Kidney (tissue), 13 donors: ENCODE measurements at regions not wholly inside any gene's neighbourhood (a gene's known extent, or its start where the extent isn't known, plus 50 kb on each side); places are given as distances from the start of the nearest gene placed in this dataset.

Experiments used
- DNase-seq, 5 donors: peaks; one replicate each; pipeline ENCODE4 v3.0.0-alpha.2; 2013 to 2020
- FAIRE-seq: peaks from 2 replicates; lab custom pipeline; 2012; peaks lifted over from hg19 to GRCh38; lab: Jason Lieb, UNC
- H3K27ac ChIP-seq, 2 donors: one replicate each; pipeline ENCODE4 v1.7.0; 2013; ENCODE audit warnings: low read depth in 2 of 2, low read length in 2 of 2, inconsistent platforms in 1 of 2
- H3K27me3 ChIP-seq: one replicate; pipeline ENCODE4 v1.7.1; 2013; ENCODE audit warnings: low read length, inconsistent platforms; ENCODE audit not compliant: control insufficient read depth, insufficient read depth
- H3K36me3 ChIP-seq, 3 donors: one replicate each; pipeline versions ENCODE4 v1.7.0 to v1.7.1; 2013; ENCODE audit warnings: low read length in 3 of 3, control low read depth in 1 of 3, inconsistent platforms in 1 of 3; ENCODE audit not compliant: insufficient read depth in 3 of 3, control insufficient read depth in 2 of 3
- H3K4me1 ChIP-seq, 3 donors: one replicate each; pipeline versions ENCODE4 v1.7.0 to v1.7.1; 2013; ENCODE audit warnings: low read length in 3 of 3, inconsistent platforms in 1 of 3, low read depth in 1 of 3; ENCODE audit not compliant: control insufficient read depth in 2 of 3, insufficient read depth in 2 of 3
- H3K4me3 ChIP-seq, 3 donors: one replicate each; pipeline versions ENCODE4 v1.7.0 to v1.8.1; 2013; ENCODE audit warnings: low read length in 3 of 3, control low read depth in 1 of 3, inconsistent platforms in 1 of 3
- H3K9ac ChIP-seq, 3 donors: one replicate each; pipeline versions ENCODE4 v1.7.0 to v1.7.1; 2013; ENCODE audit warnings: low read length in 3 of 3, control low read depth in 1 of 3, inconsistent platforms in 1 of 3
- H3K9me3 ChIP-seq, 3 donors: one replicate each; pipeline versions ENCODE4 v1.7.0 to v1.7.1; 2013; ENCODE audit warnings: low read length in 3 of 3, control low read depth in 1 of 3, inconsistent platforms in 1 of 3; ENCODE audit not compliant: control insufficient read depth in 2 of 3, insufficient read depth in 1 of 3
- CTCF ChIP-seq: IDR thresholded peaks from 3 replicates; pipeline ENCODE4 v1.5.1; 2012; ENCODE audit warnings: mild to moderate bottlenecking, moderate library complexity, borderline replicate concordance; ENCODE audit not compliant: insufficient read depth; ENCODE audit errors: extremely low read depth
- intact Hi-C: fragments of 100-400 bp; cut with DNase I; formaldehyde crosslinking; loops from one replicate; pipeline ENCODE4 v1.11.1; 2022
- donor health status: control.
- donor health status: control.
- donor health status: control.
- donor health status: control.
- donor health status: control.
- donor health status: DM: yes; HTN: yes; CAD: no.
- donor health status: Normal renal cell carcinoma (clear cell type).

- no peak overlapping the region for H3K9ac ChIP-seq
- no peaks in the 10 kb centered on the region for H3K4me1 ChIP-seq
- intact Hi-C loops, result no loop called here
- no peaks in the 10 kb centered on the region for H3K36me3 ChIP-seq
- peak in 1 of 5 donors; percentile 40 for DNase-seq
- peaks cover 0 to 2% (median 0%) of the 10 kb centered on the region in 3 donors for H3K9me3 ChIP-seq
- H3K27me3 ChIP-seq, result no peaks in the 10 kb centered on the region
- H3K4me3 ChIP-seq, result no peak overlapping the region
- no peak overlapping the region for H3K27ac ChIP-seq
- TF ChIP-seq CTCF, result no peak
- FAIRE-seq, result no peak
Measured at GRCh38 chr5:164132358-164132757, 626.9 kb downstream of the MAT2B start.

DNA sequence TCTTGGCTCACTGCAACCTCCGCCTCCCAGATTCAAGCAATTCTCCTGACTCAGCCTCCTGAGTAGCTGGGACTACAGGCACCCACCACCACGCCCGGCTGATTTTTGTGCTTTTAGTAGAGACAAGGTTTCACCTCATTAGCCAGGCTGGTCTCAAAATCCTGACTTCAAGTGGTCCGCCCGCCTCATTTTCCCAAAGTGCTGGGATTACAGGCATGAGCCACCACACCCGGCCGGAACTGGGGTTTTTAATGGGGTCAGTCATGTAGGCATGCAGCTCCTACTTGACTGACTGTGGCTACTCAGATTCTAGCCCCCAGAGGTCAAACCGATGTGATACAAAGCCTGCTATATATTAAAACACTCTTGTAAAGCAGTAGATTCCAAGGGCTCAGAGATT, 631.7 kb downstream of the MAT2B start:
- intact Hi-C loops, result no loop called here
- DNase-seq, result no peak
- FAIRE-seq, result no peak
- no peaks in the 10 kb centered on the region for H3K4me1 ChIP-seq
- TF ChIP-seq CTCF, result no peak
- no peaks in the 10 kb centered on the region for H3K27me3 ChIP-seq
- H3K4me3 ChIP-seq, result no peak overlapping the region
- H3K9me3 ChIP-seq, result no peaks in the 10 kb centered on the region
- H3K9ac ChIP-seq, result no peak overlapping the region
- H3K27ac ChIP-seq, result no peak overlapping the region
- H3K36me3 ChIP-seq, result no peaks in the 10 kb centered on the region

DNA sequence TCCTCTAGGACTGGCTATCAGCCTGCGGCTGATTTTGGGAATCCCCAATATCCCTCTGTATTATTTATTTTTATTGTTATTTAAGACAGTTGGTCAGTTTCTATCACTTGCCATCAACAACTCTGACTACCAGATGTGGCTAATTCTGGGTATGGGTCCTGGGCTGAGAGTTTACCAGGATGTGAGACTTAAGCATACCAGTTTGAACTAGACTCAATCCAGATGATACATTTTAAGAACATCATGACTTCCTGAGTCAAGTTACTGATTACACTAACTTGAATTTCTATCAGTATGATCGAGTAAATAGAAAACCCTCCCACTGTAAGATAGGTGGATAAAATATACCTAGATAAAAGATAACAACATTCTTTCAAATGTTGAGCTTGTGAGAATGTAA, 634.0 kb downstream of the MAT2B start:
- H3K27ac ChIP-seq, result no peak overlapping the region
- no peaks in the 10 kb centered on the region for H3K36me3 ChIP-seq
- H3K4me1 ChIP-seq, result no peaks in the 10 kb centered on the region
- no peak for DNase-seq
- intact Hi-C loops, result no loop called here
- H3K4me3 ChIP-seq, result no peak overlapping the region
- H3K27me3 ChIP-seq, result no peaks in the 10 kb centered on the region
- no peaks in the 10 kb centered on the region for H3K9me3 ChIP-seq
- no peak for TF ChIP-seq CTCF
- FAIRE-seq, result no peak
- H3K9ac ChIP-seq, result no peak overlapping the region

- TF ChIP-seq CTCF, result no peak
- FAIRE-seq (no peak), DNase-seq (no peak)
Measured at GRCh38 chr5:164145458-164145857, 640.0 kb downstream of the MAT2B start.

More at GRCh38 chr5:164145458-164145857, 640.0 kb downstream of the MAT2B start:
- Histone ChIP-seq H3K4me3 (no peak overlapping the region), H3K27ac (no peak overlapping the region), H3K9me3 (no peaks in the 10 kb centered on the region), H3K36me3 (no peaks in the 10 kb centered on the region), H3K27me3 (no peaks in the 10 kb centered on the region), H3K4me1 (no peaks in the 10 kb centered on the region), H3K9ac (no peak overlapping the region)
- intact Hi-C loops, result no loop called here
